HG02981 (cell line): ENCODE measurements at regions not wholly inside any gene's neighbourhood (a gene's known extent, or its start where the extent isn't known, plus 50 kb on each side); places are given as distances from the start of the nearest gene placed in this dataset.

ENCODE experiments used
- ATAC-seq: cut with Tn5 transposase; IDR thresholded peaks from one replicate; pipeline ENCODE4 v1.9.1; 2021; ENCODE audit warnings: mild to moderate bottlenecking, moderate library complexity; ENCODE audit not compliant: unreplicated experiment

DNA sequence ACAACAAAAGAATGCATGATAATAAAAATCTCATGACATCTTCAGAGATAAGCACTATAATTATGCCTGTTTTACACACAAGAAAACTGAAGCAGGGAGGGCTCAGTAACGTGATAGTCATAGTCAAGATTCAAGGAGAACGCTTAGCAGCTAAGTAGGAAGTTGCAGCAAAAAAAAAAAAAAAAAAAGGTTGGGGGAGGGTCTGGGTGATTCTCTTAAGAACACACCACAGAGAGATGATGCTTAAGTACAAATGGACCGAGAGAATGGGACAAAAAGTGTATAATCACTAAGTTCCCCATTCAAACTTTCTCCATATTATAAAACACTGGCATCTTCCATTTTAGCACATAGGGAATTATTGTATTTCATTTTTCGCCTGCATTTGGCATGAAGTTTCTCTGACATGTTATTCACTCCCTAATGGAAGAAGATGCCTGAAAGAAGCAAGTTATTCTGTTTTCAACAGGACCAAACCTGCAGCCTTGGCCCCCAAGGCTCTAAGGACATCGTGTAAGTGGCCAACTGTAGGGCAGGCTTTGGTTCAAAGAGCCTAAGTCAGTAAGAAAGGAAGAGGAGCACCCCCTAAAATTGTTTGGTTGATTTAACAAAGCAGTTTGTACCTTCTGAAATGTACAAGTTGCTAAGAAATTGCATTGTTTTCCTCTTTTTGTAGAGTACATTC is 142.9 kb upstream of the TMPO start:
- ATAC-seq: no peak

DNA sequence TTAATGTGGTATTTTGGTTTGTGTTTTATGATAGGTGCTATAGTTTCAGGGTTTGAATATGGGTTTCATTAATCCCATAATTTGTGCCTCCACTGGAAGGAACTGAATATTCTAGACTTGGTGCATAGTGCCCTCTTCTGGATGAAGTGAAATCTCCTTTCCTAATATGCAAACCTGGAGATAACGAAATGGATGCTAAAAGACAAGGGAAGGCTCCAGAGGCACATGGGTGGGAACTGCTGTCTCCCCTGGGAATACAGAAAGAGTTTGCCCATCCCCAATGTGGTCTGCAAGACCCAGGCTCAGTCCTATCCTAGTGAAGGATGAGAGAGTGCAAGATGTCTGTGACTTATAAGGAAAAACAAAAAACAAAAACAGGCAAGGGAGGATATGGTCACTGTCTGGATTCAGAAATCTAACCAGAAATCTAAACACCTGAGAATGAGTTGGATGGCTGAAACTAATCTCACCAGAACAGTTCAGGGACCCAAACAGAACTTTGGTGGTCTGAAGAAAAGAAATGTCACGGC is 142.3 kb upstream of the TMPO start:
- ATAC-seq: no peak

GRCh38 chr12:98374007-98374406 is 141.4 kb upstream of the TMPO start:
- no peak for ATAC-seq

- ATAC-seq: no peak
Observed at GRCh38 chr12:98379106-98379505, 136.3 kb upstream of the TMPO start.

- ATAC-seq: no peak
Observed at GRCh38 chr12:98385641-98386040, 129.7 kb upstream of the TMPO start.

GRCh38 chr12:98387444-98387843 is 127.9 kb upstream of the TMPO start:
- no peak for ATAC-seq

- ATAC-seq: no peak
Observed at GRCh38 chr12:98388126-98388525, 127.3 kb upstream of the TMPO start.

- no peak for ATAC-seq
Observed at GRCh38 chr12:98389593-98389992, 125.8 kb upstream of the TMPO start.

GRCh38 chr12:98397323-98398105 is 117.9 kb upstream of the TMPO start:
- peak; percentile 81 for ATAC-seq

DNA sequence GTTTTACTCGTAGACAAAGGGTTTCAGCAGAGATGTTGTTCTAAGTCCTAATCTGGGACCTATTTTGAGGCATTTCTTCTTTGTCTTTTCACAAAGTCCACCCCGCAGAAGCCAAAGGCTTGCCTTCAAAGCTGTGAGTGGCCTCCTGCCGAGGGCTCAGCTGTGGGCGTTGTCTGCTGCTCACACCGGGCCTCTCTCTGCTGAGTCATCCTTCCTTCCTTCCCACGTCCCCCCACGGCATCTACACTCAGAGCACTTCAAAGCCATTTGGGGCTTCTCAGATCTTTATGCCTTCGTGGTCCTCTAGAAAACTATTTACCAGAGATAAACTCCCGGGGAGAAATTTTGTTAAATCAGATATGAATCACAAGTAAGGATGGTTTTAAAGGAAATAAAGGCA is 115.9 kb upstream of the TMPO start:
- ATAC-seq: no peak

DNA sequence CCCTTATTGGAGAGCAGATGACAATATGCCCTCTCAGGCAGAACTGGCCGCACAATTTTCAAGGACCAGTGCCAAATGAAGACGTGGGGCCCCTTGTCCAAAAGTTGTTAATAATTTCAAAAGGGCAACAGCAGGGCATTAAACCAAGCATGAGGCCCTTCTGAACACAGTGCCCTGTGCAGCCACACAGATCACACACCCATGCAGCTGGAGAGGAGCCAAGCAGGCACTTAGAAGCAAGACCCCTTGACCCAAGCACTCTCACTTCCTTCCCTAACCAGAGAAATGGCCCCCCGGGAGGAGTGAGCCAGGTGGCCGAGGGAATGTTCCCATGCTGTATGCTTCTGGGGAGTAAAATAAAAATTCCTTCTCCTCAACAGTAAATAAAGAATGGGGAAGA is 114.0 kb upstream of the TMPO start:
- peak; percentile 24 for ATAC-seq

DNA sequence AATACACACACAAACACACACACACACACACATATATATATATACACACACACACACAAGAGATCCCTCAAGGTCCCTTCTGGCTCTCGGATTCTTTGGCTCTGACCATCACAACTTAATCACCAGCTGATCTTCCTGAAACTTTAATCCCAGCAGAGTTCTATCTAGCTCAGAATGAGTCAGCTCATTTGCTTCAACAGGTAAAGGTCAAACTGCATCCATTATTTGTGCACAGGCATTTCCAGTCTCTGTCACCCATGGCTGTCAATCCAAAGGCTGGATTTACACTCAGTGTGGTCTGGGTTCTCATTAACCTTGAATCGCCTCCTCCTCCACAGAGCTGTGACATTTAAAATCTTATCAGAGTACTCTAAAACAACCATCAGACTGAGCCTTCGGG is 113.3 kb upstream of the TMPO start:
- ATAC-seq: no peak

- no peak for ATAC-seq
Observed at GRCh38 chr12:98402671-98403070, 112.7 kb upstream of the TMPO start.

GRCh38 chr12:98403385-98403784 is 112.0 kb upstream of the TMPO start:
- ATAC-seq: peak; percentile 54

GRCh38 chr12:98403936-98404335 is 111.5 kb upstream of the TMPO start:
- ATAC-seq: no peak

DNA sequence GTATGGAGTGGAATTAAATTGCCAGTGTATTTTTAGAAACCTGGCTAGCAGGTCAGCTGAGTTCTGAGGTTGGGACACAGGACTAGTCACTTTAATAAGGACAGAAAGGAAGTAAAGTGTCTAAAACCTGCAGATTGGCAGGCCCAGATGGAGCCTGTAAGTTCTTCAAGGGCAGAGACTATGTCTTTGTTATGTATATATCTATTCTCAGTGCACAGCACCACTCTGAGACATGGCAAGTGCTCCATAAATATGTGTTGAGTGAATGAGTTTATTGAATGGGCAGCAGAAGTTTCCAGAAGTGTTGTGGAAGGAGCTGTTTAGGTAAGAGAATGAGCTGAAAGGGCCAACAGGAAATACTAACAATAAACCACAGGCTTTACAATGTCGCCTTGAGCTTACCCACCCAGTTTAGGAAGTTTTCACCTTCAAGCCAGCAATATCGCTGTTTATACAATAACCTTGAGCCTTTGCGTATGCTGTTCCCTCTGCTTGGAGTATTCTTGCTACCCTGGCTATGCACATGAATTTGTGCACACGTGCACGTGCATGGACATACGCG is 109.5 kb upstream of the TMPO start:
- no peak for ATAC-seq

- ATAC-seq: no peak
Observed at GRCh38 chr12:98406378-98406777, 109.0 kb upstream of the TMPO start.

DNA sequence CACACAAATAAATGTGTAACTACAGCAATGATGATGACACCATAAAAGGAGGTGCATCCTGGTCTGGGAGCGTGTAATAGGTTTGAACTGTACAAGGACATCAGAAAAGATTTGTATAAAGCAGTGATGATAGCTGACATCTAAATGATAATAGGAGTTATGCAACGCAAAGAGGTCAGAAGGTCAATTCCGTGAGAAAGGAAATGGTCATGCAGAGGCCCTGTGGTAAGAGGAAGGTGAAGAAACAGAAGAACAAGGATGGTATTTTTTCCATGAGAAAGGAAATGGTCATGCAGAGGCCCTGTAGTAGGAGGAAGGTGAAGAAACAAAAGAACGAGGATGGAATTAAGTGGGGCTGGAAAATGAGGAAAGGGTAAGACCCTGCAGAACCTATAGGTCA is 106.7 kb upstream of the TMPO start:
- no peak for ATAC-seq

DNA sequence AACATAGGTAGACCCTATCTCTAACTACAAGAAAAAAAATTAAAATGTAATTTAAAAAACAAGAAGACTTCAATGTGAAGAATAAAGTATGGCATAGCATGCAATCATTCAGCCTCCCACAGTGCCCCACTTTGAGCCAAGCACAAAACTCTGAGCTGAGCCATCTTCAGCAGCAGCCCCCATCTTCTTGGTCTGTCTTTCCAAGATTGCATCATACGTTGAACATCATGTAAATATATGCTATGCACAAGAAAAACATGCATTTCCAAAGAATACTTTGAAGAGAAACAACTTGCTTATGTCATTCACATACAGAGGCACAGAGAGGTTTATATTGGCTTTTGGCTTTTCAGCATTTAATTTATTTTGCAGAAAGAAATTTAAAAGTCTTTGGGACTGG is 105.8 kb upstream of the TMPO start:
- no peak for ATAC-seq

DNA sequence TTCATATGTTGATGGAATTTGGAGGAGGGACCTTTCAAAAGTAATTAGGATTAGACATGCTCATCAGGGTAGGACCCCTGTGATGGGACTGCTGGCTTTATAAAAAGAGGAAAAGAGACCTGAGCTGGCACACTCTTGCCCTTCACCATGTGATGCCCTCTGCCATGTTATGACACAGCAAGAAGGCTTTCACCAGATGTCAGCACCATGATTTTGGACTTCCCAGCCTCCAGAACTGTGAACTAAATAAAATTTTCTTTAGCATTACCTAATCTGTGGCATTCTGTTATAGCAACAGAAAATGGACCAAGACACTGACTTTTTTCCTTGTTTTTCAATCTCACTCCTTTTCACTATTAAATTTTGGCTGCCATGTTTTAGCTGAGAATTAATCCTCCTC is 105.0 kb upstream of the TMPO start:
- ATAC-seq: no peak

- ATAC-seq: no peak
Observed at GRCh38 chr12:98416845-98417244, 98.5 kb upstream of the TMPO start.

DNA sequence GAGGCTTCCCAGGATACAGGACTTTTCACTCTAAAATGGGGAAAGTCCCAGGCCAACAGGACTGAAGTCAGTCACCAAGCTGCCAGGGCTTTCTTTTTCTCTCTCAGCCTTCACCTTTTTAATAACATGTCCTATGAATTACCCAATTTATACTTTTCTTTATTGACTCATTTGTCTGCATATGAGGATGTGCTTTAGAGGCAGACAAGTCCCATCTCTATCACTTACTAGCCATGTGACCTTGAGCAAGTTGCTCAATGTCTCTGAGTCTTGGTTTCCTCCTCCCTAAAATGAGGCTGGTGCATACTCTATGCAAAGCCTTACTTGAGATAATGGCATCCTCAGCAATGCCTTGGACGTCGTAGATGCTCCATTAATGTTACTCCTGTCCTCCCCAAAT is 98.1 kb upstream of the TMPO start:
- ATAC-seq: no peak
